GM18951 (cell line): ENCODE measurements at regions not wholly inside any gene's neighbourhood (a gene's known extent, or its start where the extent isn't known, plus 50 kb on each side); places are given as distances from the start of the nearest gene placed in this dataset.
"Not testable (repeated sequence)": the region's sequence is repeated elsewhere in the genome, so short reads cannot be mapped to it uniquely, and the experiment has no call there.

Experiments used
- POLR2A ChIP-seq: IDR thresholded peaks from 4 replicates; pipeline ENCODE4 v1.6.1; 2011; ENCODE audit warnings: mild to moderate bottlenecking; ENCODE audit not compliant: insufficient read length, insufficient read depth; ENCODE audit errors: extremely low read depth
- in situ Hi-C: fragments of 300-500 bp; cut with MboI; formaldehyde crosslinking; loops from one replicate; pipeline ENCODE4 v1.12.0; 2022; ENCODE audit warnings: low sequenced_read_pairs, mixed read lengths, inconsistent platforms; ENCODE audit not compliant: unreplicated experiment

DNA sequence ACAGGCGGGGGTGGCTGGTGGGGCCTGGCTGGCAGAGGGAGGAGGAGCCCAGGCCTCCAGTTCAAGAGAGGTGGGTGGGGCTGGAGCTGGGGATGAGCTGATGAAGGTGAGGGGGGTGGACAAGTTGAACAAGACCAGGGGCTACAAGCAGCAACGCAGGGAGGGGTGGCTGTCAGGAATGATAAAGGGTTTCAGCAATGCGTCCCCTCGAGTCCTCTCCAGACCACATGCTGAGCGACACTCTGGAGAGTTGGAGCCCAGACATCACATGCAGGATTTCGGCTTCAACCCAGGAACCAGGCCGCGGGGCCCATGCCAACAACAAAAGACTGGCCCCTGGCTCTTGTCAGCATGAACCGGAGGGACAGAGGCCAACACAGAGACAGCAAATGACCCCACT lies 480.3 kb downstream of the BRD1 start:
- in situ Hi-C loops = no loop called here
- no peak for TF ChIP-seq POLR2A

DNA sequence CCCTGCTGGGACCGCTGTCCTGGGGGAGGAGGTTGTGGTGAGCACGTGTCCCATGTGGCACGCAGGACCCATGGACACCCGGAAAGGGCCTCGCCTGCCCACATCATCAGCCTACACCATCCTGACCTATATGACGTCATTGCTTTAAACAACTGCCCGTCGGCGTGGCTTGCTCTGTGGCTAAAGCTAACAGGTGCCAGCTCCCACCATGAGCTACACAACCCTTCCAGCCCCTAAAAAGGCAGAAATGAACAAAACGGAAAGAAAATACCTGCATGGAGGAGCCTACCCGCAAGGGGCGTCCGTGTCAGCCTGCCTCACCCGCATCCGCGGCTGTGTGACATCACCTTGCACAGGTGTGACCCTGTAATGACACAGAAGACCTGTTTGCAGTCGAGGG lies 481.8 kb downstream of the BRD1 start:
- in situ Hi-C loops = no loop called here

DNA sequence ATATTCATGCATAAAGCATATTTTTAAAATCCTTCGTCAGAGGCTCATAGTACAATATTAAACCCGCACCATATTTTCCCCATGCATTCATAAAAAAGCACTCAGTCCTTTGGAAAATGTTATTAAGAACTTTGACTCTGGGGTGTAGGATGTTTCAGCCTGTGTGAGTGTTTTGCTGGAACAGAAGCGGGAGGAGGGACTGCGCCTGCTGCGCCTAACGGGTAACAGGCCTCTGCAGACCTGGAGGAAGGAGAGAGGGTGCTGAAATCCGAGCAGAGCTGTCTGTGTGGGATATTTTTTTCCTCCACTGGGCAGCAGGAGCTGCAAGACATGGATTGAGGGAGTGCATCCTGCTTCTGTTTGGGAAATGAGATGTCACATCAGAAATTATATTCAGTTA lies 483.0 kb downstream of the BRD1 start:
- in situ Hi-C loops = no loop called here
- TF ChIP-seq POLR2A = no peak

More for the DNA sequence above, 481.8 kb downstream of the BRD1 start:
- no peak for TF ChIP-seq POLR2A

DNA sequence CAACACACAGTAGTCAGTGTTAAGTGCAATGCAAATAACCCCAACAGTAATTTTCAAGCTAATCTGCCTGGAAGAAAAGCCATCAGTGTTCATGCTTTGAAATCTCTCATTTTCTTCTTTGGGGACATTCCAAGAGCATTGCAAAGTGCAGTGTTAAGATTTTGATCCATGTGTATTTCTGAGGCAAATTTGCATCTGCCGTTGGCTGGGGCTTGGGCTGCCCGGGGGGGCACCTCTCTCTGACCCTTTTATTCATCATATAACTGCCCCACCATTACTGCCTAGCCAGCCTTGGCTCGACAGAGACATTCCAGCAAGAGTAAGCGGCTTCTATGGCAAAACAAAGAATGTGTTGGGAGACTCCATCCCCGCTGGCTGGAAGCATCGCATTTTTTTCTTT lies 483.5 kb downstream of the BRD1 start:
- in situ Hi-C loops = no loop called here
- no peak for TF ChIP-seq POLR2A

DNA sequence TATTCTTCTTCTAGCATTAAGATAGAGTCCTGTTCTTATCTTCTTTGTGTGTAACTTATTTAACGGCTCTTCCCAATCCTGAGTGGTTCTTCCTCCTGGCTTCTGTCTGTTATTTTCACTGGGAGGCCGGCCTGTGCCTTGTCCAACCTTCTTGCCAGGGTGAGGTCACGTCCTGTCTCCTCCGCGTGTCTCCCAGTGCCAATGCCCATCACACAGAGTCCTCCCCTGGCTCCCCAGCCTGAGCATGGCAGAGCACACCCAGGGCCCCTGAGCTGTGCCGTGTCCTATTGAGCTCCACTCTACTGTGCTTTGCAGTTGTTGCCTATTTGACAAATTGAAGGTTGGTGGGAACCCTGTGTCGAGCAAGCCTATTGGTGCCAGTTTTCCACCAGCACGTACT lies 487.3 kb downstream of the BRD1 start:
- in situ Hi-C loops = no loop called here
- TF ChIP-seq POLR2A = no peak

DNA sequence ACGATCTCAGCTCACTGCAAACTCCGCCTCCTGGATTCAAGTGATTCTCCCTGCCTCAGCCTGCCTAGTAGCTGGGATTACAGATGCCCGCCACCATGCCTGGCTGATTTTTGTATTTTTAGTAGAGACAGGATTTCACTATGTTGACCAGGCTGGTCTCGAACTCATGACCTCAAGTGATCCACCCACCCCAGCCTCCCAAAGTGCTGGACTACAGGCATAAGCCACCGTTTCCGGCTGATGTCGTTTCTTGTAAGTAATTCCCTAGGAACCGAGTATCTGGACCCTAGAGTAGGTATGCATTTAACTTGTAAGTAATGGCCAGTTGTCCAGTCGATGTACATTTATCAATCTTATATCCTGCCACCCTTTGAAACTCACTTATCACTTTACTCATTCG lies 491.2 kb downstream of the BRD1 start:
- in situ Hi-C loops = not testable (repeated sequence)

DNA sequence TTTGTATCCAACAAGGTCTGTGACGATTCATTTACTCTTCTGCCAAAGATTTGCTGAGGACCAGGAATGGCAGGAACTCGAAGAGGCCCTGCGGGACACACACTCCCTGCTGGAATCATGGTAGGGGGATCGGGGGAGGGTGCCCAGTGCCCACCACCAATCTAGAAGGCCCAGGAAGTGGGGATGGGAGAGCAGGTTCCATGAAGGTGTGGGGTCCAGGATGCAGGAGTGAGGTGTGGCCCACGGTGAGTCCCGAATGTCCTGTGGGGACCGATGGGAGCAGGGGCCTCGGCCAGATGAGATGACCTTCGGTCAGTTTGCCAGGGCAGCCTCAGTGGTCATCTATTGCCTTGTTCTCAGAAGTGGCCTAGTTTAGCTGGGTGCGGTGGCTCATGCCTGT lies 492.7 kb downstream of the BRD1 start:
- no peak for TF ChIP-seq POLR2A
- in situ Hi-C loops = no loop called here

DNA sequence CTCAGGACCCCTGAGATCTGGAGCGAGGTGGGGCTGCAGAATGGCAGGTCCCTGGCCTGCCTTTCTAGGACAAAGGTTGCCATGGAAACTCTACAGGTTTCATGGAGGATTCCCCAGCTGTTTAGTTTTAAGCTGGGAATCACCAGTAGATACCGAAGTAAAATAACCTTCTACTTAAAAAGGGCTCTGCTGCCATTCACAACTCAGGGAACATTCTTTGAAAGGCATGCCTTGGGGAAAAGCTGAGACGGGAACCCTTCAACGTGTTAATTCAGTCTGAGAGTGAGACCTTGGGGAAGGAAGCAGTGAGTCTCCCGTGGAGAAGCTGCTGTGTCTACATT lies 493.3 kb downstream of the BRD1 start:
- in situ Hi-C loops = no loop called here
- no peak for TF ChIP-seq POLR2A

DNA sequence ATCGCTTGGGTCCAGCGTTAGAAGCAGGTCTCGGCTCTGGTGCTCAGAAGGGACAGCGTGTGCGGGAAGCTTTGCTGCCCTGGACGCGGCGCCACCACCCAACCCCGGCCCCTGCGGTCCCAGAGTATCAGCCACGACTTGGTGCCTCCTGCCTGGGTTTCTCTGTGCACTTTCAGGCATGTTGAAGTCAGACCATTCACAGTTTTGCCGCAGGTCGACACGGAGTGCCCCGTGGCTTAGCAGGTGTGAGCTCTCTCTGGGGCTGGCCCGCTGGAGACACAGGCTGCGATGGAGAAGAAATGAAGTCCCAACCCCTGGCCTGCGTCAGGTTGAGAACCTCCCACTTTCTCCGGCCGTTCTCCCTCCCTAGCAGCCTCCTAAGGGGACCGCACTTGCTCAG lies 494.5 kb downstream of the BRD1 start:
- in situ Hi-C loops = no loop called here

DNA sequence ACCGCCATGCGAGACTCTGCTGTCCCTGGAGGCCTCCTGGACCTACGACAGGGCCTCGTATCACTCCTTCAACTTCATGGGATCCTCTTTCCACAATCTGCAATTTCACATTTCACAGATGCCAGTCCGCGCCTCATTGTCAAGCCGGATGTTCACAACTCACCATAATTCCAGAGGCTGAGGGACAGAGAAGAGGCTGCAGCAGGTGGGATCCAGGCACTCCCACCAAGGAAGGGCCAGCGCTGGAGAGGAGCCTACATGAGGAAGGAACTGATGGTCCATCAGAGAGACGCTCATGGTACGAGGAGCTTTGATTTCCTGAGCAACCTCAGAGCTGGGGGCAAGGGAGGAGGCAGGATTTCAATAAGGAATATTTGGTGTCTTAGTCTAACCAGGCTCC lies 495.0 kb downstream of the BRD1 start:
- TF ChIP-seq POLR2A = no peak
- in situ Hi-C loops = no loop called here

More for the DNA sequence above, 494.5 kb downstream of the BRD1 start:
- no peak for TF ChIP-seq POLR2A

DNA sequence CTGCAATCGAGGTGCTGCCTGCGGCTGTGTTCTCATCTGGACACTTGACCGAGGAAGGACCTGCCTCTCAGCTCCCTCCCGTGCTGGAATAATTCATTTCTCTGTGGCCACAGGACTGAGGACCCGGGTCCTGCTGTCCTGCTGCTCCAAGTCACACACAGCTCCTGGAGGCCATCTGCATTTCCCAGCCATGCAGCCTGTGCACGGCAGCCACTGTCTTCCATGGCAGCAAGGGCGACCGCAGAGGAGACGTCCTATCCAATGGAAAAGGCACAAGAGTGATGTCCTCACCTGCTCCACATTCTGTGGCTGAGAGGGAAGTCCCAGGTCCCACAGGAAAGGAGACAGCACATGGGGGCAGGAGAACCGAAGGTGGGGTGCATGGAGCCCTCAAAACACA lies 495.8 kb downstream of the BRD1 start:
- TF ChIP-seq POLR2A = no peak
- in situ Hi-C loops = no loop called here

DNA sequence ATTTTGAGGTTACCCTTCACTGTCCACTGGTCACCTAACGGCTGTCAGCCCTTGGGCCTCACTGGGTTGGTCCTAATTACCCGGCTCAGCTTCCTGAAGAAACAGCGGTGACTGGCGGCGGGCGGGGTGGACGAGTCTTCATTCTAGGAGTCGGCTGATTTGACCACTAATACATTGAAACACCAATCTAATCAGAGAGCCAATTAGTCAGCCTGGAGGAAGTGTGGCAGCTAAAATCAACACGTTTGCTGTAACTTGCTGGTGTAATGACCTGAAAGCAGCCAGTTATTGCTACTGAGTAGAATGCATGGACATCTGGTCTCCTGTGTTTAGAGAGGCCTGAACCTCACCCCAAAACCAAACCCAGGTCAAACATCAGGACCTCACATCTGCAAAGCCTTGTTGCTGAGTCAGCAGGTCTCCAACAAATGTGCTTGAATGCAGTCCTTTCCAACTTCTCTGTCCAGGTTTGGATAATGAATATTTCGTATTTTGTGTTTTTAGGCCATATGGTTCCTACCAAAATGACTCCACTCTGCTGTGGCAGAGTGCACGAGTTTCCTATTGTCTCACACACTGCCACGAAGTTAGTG lies 496.4 kb downstream of the BRD1 start:
- TF ChIP-seq POLR2A = no peak
- in situ Hi-C loops = no loop called here

DNA sequence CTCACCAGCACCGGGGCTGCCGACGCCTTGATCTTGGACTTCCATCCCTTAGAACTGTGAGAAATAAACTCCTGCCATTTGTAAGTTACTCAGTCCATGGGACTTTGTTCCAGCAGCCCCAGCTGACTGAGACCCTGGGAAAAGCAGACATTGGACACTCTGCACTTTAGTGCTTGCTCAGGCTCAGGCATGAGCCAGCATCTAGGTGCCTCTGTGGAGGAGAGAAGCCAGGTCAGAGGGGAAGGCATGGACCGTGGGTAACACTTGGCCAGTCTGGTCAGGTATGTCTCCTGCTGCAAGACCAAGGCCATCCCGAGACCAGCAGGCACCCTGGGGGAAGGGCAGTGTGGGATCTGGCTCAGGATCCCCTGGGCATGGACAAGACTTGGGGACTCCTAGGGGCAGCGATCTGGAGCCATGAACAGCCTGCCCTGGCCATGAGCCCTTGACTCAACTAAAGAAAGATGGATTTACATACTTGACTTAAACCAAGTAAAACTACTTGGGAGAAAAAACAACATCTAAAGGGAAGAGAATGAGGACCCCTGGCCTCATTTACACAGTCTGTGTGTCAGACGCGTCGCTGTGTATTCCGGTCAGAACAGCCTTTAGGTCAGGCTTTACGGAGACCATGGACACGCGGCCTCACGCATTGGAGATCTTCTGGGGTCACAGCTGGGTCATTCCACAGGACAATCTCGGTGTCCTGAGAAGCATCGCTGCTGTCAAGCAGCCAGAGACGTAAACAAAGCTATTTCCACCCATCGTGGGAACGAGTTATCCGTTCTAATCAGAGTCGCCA lies 497.1 kb downstream of the BRD1 start:
- TF ChIP-seq POLR2A = no peak
- in situ Hi-C loops = no loop called here

DNA sequence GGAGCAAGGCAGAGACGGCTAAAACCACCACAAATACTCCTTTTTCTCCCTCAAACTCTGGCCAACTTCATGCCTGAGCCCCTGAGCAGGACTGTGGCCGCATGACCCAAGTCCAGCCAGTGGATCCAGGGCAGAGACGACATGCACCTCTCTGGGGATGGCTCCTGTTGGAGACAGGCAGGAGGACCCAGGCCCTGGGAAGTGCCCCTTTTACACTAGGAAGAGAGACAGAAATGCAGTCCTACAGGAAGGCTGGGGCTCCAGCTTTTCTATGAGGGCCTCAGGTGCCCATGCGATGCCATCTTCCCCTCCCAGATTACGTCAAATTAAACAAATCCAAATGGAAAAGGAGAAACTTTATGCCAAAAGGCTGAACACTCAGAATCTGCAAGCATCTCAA lies 498.0 kb downstream of the BRD1 start:
- in situ Hi-C loops = no loop called here
- no peak for TF ChIP-seq POLR2A
